ENCODE measurements at regions not wholly inside any gene's neighbourhood (a gene's known extent, or its start where the extent isn't known, plus 50 kb on each side); places are given as distances from the start of the nearest gene placed in this dataset.
"Not testable (repeated sequence)": the region's sequence is repeated elsewhere in the genome, so short reads cannot be mapped to it uniquely, and the experiment has no call there.

DNA sequence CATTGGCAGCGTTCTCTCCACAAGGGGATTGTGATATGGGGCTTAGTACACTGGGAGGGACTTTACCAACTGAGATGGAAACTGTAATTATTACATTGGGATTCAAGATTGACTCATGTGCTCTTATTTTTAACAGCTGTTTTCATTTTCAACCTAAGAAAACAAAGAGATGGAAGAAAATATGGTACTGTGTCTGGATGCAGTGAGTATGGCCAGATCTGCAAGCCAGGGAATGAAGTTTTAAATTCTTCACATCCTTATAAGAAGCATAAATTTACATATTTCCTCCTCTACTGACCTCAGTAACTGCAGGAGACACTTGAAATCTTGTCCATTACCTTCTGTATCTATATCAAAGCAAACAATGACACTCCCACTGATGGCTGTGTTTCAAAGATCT is 81.5 kb upstream of the EDEM3 start:
- DNase-seq (ENCODE audit: low read depth) (no peak), FAIRE-seq (no peak)
- Histone ChIP-seq H3K36me3 (ENCODE audit: control insufficient read depth, insufficient read depth, low read length) (no peaks in the 10 kb centered on the region), H3K4me3 (ENCODE audit: low read depth, low read length) (no peak overlapping the region), H3K27me3 (ENCODE audit: control insufficient read depth, insufficient read depth, low read length) (no peaks in the 10 kb centered on the region)
- TF ChIP-seq, protein P1, sequence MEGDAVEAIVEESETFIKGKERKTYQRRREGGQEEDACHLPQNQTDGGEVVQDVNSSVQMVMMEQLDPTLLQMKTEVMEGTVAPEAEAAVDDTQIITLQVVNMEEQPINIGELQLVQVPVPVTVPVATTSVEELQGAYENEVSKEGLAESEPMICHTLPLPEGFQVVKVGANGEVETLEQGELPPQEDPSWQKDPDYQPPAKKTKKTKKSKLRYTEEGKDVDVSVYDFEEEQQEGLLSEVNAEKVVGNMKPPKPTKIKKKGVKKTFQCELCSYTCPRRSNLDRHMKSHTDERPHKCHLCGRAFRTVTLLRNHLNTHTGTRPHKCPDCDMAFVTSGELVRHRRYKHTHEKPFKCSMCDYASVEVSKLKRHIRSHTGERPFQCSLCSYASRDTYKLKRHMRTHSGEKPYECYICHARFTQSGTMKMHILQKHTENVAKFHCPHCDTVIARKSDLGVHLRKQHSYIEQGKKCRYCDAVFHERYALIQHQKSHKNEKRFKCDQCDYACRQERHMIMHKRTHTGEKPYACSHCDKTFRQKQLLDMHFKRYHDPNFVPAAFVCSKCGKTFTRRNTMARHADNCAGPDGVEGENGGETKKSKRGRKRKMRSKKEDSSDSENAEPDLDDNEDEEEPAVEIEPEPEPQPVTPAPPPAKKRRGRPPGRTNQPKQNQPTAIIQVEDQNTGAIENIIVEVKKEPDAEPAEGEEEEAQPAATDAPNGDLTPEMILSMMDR (IDR thresholded peaks at IDR 0.05; ENCODE audit: insufficient read depth, low read length, severe bottlenecking) = no peak

DNA sequence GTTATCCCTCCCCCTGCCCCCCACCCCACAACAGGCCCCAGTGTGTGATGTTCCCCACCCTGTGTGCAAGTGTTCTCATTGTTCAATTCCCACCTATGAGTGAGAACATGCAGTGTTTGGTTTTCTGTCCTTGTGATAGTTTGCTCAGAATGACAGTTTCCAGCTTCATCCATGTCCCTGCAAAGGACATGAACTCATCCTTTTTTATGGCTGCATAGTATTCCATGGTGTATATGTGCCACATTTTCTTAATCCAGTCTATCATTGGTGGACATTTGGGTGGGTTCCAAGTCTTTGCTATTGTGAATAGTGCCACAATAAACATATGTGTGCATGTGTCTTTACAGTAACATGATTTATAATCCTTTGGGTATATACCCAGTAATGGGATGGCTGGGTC is 79.3 kb upstream of the EDEM3 start:
- not testable (repeated sequence) for H3K36me3 ChIP-seq (ENCODE audit: control insufficient read depth, insufficient read depth, low read length); DNase-seq (ENCODE audit: low read depth); H3K27me3 ChIP-seq (ENCODE audit: control insufficient read depth, insufficient read depth, low read length); H3K4me3 ChIP-seq (ENCODE audit: low read depth, low read length); FAIRE-seq

DNA sequence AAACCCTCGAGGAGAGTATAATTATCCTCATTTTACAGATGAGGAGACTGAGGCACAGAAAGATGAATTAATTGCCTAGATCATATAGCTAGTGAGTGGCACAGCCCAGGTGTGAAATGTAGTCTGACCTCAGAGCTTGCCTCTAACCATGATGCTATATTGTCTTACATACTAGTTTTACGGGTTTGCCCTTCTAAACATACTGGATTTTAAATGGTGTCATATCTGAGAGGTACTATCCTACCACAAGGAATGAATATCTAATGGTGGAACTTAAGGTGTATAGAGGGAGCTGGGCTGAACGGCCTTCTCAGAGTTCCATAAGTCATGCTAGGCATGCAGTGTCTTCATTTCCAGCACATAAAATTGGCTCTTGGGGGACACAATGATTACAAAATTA is 77.9 kb upstream of the EDEM3 start:
- no peak for FAIRE-seq
- H3K36me3 ChIP-seq (ENCODE audit: control insufficient read depth, insufficient read depth, low read length) = no peaks in the 10 kb centered on the region
- no peaks in the 10 kb centered on the region for H3K27me3 ChIP-seq (ENCODE audit: control insufficient read depth, insufficient read depth, low read length)
- TF ChIP-seq, protein P1 (IDR thresholded peaks at IDR 0.05; ENCODE audit: insufficient read depth, low read length, severe bottlenecking) = no peak
- no peak overlapping the region for H3K4me3 ChIP-seq (ENCODE audit: low read depth, low read length)
- no peak for DNase-seq (ENCODE audit: low read depth)

DNA sequence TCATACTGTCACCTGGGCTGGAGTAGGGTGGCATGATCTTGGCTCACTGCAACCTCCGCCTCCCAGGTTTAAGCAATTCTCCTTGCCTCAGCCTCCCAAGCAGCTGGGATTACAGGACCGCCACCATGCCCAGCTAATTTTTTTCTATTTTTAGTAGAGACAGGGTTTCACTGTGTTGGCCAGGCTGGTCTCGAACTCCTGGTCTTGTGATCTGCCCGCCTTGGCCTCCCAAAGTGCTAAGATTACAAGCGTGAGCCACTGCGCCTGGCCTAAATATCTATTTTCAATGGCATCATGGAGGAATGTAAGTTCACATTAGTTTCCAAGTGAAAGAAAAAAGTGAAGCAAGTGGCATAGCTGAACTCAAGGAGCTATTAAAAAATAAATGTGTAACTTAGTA is 74.8 kb upstream of the EDEM3 start:
- H3K27me3 ChIP-seq (ENCODE audit: control insufficient read depth, insufficient read depth, low read length); H3K4me3 ChIP-seq (ENCODE audit: low read depth, low read length); FAIRE-seq; H3K36me3 ChIP-seq (ENCODE audit: control insufficient read depth, insufficient read depth, low read length); DNase-seq (ENCODE audit: low read depth): not testable (repeated sequence)

DNA sequence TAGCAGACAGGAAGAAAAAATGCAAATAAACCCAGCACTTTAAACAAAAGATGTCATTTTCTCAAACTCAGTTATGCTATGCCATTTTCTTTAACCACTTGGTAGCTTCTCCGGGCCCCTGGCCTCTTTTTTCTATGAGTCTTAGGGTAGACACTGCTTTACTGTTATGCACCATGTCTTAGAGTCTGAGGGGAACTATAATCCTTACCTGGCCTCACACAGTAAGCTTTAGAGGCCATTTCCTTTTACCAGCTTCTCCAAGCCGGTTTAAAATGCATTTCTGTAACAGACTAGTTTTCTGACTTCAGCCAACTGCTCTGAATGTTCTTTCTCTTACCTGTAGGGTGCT is 73.7 kb upstream of the EDEM3 start:
- no peak for DNase-seq (ENCODE audit: low read depth)

DNA sequence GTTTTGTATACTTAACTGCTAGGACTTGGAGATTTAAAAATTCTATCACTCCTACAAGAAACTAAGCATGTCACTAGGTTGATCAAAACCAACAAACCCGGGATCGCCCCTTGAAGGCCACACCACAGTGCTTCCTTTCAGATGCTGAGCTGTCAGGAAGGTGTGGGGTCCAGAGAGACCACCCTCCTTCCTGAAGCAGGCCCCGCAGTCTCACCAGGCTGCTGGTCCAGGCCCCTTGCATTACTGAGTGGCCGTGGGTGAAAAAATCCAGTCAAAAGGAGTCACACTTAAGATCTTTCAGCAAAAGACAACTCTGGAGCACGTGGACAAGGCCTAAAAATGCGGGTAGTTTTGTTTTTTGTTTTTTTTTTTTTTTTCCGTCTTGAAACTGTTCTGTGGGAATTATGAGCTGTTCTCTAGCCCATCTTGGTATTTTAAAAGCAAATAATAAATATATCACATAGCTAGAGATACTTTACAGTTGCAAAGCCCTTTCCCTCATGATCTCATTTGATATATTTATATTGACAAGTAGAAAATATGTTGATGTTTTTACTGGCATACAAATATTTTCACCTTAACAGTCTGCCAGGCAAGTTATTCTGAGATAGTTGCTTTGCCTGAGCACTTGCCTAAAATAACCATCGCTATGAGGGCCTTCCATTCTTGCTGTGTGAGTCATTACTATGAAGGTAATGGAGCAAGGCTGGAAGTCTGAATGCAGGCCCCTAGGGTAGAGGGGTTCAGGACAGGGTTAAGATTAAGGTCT is 73.1 kb upstream of the EDEM3 start:
- no peak for FAIRE-seq
- DNase-seq (ENCODE audit: low read depth) = peak; percentile 59
- Histone ChIP-seq H3K4me3 (ENCODE audit: low read depth, low read length) (no peak overlapping the region), H3K36me3 (ENCODE audit: control insufficient read depth, insufficient read depth, low read length) (peaks cover 6% of the 10 kb centered on the region), H3K27me3 (ENCODE audit: control insufficient read depth, insufficient read depth, low read length) (no peaks in the 10 kb centered on the region)
- TF ChIP-seq, protein P1 (IDR thresholded peaks at IDR 0.05; ENCODE audit: insufficient read depth, low read length, severe bottlenecking) = no peak

More for the DNA sequence above, 73.7 kb upstream of the EDEM3 start:
- H3K4me3 ChIP-seq (ENCODE audit: low read depth, low read length) = no peak overlapping the region
- H3K27me3 ChIP-seq (ENCODE audit: control insufficient read depth, insufficient read depth, low read length) = no peaks in the 10 kb centered on the region
- TF ChIP-seq, protein P1 (IDR thresholded peaks at IDR 0.05; ENCODE audit: insufficient read depth, low read length, severe bottlenecking) = no peak
- H3K36me3 ChIP-seq (ENCODE audit: control insufficient read depth, insufficient read depth, low read length) = peaks cover under 1% of the 10 kb centered on the region
- FAIRE-seq = no peak

DNA sequence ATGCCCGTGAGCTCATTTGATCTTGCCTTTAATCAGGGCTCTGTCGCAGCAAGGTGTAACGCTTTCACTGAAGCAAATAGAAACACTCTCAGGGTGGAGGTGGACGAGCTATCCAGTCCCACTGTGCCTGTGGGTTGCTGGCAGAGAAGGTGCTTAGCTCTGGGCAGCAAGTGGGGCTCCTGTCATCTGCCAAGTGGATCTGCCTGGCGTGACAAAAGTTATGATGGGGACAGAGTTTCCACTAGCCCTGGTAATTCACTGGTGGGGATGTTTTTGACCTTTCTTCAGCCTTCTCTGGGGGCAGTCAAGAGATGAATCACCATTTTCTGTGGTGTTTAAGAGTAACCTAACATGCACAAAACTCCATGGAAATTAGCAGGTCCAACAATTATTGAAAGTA is 71.3 kb upstream of the EDEM3 start:
- Histone ChIP-seq H3K4me3 (ENCODE audit: low read depth, low read length) (no peak overlapping the region), H3K36me3 (ENCODE audit: control insufficient read depth, insufficient read depth, low read length) (peaks cover 16% of the 10 kb centered on the region), H3K27me3 (ENCODE audit: control insufficient read depth, insufficient read depth, low read length) (no peaks in the 10 kb centered on the region)
- DNase-seq (ENCODE audit: low read depth) (no peak), FAIRE-seq (no peak)
- TF ChIP-seq, protein P1 (IDR thresholded peaks at IDR 0.05; ENCODE audit: insufficient read depth, low read length, severe bottlenecking) = no peak

All from bronchial epithelial cell (primary cell).